Neuron (in vitro differentiated cells): ENCODE measurements at regions not wholly inside any gene's neighbourhood (a gene's known extent, or its start where the extent isn't known, plus 50 kb on each side); places are given as distances from the start of the nearest gene placed in this dataset.
A peak's percentile ranks its signal among the peaks of the same experiment; 100 is the strongest.

Experiments used
- H2AFZ ChIP-seq: one replicate; pipeline ENCODE4 v1.6.1; 2013; ENCODE audit warnings: low read depth, mild to moderate bottlenecking, inconsistent platforms, low read length, moderate library complexity
- H3K27me3 ChIP-seq: one replicate; pipeline ENCODE4 v1.6.1; 2013; ENCODE audit warnings: low read length; ENCODE audit not compliant: insufficient read depth
- H3K36me3 ChIP-seq: one replicate; pipeline ENCODE4 v1.6.1; 2013; ENCODE audit warnings: low read length; ENCODE audit not compliant: insufficient read depth
- H3K4me1 ChIP-seq: one replicate; pipeline ENCODE4 v1.6.1; 2013; ENCODE audit warnings: low read length; ENCODE audit not compliant: insufficient read depth
- H3K4me3 ChIP-seq: 2 replicates; pipeline ENCODE4 v1.5.1; 2013; ENCODE audit warnings: mild to moderate bottlenecking, low read length, moderate library complexity
- H3K9me3 ChIP-seq: one replicate; pipeline ENCODE4 v1.6.1; 2013; ENCODE audit warnings: low read length

DNA sequence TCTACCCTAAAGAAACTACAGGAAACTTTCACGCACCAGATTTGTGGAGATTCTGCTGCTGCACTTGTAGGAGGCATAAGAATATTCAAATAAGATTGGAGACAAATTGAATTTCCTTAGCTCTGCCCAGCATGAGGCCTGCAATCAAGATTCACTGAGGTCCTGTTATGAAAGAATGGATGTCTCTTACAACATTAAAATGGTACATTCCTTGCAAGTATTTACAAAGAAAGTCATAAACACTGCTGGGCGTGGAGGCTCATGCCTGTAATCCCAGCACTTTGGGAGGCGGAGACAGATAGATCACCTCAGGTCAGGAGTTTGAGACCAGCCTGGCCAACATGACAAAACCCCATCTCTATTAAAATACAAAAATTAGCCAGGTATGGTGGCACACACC is 74.0 kb upstream of the MAP3K4 start:
- no peak overlapping the region for H3K4me3 ChIP-seq
- no peaks in the 10 kb centered on the region for H3K36me3 ChIP-seq
- H3K27me3 ChIP-seq = no peaks in the 10 kb centered on the region
- H2AFZ ChIP-seq = no peak overlapping the region
- peaks cover 2% of the 10 kb centered on the region for H3K9me3 ChIP-seq
- no peaks in the 10 kb centered on the region for H3K4me1 ChIP-seq

DNA sequence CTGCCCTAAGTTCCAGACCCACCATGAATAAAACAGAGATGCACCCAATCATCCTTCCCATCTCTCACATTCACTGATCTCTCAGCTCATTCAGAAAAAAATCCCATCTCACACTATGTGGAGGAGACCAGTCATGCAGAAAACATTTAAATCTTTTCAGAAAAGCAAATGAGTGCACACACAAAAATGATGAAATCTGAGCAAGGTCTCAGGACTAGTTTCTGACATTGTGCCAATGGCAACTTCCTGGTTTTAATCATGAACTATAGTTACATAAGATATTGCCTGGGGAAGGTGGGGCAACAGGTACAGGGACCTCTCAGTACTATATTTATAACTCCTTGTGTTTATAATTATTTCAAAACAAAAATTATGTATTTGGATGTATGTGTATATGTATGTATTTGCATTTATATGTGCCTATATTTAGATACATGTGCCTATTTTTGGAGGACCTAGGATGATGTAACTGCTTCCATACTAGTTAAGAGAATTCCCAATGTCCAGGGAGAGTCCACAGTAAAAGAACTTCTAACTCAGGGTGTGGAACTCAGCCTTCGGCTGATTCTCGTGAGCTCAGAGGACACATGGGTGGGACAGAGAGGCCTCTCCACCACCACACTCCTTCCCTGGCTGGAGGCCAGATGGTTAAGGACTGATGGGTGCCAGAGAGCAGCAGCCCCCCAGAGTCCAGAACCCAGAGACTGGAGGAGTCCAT is 71.7 kb upstream of the MAP3K4 start:
- Histone ChIP-seq H3K4me1 (no peaks in the 10 kb centered on the region), H3K9me3 (no peaks in the 10 kb centered on the region), H3K27me3 (no peaks in the 10 kb centered on the region), H3K36me3 (no peaks in the 10 kb centered on the region), H2AFZ (no peak overlapping the region), H3K4me3 (no peak overlapping the region)

DNA sequence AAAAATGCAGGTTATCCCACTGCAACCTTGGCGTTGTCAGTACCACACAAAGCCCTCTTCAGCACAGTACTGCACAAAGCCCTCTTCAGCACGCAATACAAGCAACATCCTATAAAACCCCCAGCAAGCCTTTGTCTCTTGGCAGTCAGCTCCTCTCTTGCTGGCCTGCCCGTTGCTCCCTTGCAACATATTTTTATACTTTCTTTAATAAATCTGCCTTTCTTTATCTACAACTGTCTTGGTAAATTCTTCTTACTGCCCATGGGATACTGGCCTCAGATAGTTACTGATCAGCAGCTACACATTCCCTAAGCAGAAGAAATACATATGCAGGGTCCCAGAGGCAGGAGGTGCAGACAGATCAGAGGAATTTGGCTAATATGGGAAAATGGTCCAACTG is 70.5 kb upstream of the MAP3K4 start:
- H3K36me3 ChIP-seq = no peaks in the 10 kb centered on the region
- H3K4me3 ChIP-seq = no peak overlapping the region
- H2AFZ ChIP-seq = no peak overlapping the region
- H3K9me3 ChIP-seq = no peaks in the 10 kb centered on the region
- H3K4me1 ChIP-seq = no peaks in the 10 kb centered on the region
- peaks cover 4% of the 10 kb centered on the region for H3K27me3 ChIP-seq

DNA sequence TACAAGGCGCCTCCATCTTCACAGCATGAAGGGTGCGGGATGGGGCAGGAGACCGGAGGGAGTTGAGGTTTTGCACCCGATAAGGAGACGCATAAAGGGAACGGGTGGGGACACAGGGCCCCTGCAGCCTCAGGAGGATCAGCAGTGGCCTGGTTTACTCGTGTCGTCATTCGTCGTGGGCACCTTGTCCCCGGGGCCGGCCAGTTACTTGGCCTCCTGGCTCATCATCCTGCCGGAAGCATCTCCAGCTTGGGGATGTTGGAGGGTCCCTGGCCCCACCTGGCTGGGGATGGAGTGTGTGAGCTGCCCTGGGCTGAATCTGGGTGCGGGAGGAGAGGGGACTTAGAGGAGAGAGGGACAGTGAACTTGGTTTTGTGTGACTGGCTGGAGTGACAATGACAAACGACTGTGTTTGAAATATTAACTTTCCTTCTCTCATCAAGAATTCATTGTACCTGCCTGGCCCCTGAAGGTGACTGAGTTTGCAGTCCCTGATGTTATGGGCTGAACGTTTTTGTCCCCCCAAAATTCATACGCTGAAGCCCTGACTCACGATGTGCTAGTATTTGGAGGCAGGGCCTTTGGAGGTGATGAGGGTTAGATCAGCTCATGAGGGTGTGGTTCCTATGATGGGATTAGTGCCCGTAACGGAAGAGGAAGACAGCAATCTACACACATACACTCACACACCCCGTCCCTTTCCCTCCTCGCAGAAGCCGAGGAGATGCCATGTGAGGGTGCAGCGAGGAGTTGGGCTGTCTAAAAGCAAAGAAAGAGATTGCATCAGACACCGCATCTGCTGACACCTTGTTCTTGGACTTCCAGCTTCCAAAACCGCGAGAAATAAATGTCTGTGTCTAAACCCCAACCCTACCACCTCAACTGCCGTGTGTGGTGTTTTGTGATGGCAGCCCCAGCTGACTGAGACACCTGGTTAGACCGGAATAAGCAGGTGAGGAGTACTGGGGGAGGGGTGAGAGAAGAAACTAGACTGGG is 65.0 kb upstream of the MAP3K4 start:
- no peaks in the 10 kb centered on the region for H3K9me3 ChIP-seq
- H3K4me1 ChIP-seq = peaks cover 6% of the 10 kb centered on the region
- H3K4me3 ChIP-seq = no peak overlapping the region
- no peak overlapping the region for H2AFZ ChIP-seq
- H3K36me3 ChIP-seq = no peaks in the 10 kb centered on the region
- H3K27me3 ChIP-seq = peaks cover 4% of the 10 kb centered on the region

DNA sequence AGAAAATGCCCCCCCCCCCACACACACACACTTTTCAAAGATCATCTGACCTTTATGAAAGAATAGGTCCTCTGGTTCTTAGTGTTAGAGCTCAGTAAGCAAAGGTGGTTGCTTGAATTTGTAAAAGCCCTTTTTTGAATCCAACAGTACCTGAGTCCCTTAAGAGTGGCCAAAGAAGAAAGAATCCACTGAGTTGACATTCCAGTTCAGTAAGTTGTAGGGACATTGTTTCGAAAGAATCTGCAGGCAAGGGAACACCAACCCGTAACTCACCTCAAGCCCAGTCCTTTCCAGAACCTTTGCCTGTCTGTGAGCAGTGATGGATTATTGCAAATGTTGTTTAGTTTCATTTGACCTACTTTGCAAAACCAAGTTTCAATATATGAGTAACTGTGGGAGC is 64.2 kb upstream of the MAP3K4 start:
- H3K9me3 ChIP-seq = no peaks in the 10 kb centered on the region
- H3K36me3 ChIP-seq = no peaks in the 10 kb centered on the region

DNA sequence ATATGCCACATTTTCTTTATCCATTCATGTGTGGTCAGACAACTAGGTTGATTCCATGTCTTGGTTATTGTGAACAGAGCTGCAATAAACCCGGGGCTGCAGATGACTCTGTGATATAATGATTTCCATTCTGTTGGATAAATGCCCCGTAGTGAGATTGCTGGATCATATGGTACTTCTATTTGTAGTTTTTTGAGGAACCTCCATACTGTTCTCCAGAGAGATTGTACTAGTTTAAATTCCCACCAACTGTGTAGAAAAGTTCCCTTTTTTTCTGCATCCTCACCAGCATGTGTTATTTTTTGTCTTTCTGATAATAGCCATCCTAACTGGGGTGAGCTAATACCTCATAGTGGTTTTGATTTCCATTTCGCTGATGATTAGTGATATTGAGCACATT is 62.2 kb upstream of the MAP3K4 start:
- no peaks in the 10 kb centered on the region for H3K36me3 ChIP-seq
- H3K27me3 ChIP-seq = peaks cover 4% of the 10 kb centered on the region
- H3K4me1 ChIP-seq = peaks cover 9% of the 10 kb centered on the region
- H3K9me3 ChIP-seq = no peaks in the 10 kb centered on the region
- H3K4me3 ChIP-seq = no peak overlapping the region
- no peak overlapping the region for H2AFZ ChIP-seq

More for the DNA sequence above, 64.2 kb upstream of the MAP3K4 start:
- H3K4me1 ChIP-seq = peaks cover 9% of the 10 kb centered on the region
- no peak overlapping the region for H2AFZ ChIP-seq
- no peak overlapping the region for H3K4me3 ChIP-seq
- H3K27me3 ChIP-seq = peaks cover 4% of the 10 kb centered on the region

DNA sequence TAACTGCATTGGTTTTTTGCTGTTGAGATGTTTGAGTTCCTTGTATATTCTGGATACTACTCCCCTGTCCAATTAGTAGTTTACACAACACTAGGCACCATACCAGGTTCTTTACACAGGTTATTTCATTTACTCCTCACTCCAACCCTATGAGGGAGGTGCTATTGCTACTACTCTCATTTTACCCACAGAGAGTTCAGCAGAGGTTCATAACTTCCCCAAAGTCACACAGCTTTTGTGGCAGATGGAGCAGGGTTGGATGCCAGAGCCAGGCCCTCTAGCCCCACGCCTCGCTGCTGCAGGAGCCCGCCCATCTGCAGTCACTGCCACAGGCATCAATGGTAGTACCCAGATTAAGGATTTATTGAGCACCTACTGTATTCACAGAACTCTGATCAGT is 61.7 kb upstream of the MAP3K4 start:
- H3K27me3 ChIP-seq = peaks cover 4% of the 10 kb centered on the region

DNA sequence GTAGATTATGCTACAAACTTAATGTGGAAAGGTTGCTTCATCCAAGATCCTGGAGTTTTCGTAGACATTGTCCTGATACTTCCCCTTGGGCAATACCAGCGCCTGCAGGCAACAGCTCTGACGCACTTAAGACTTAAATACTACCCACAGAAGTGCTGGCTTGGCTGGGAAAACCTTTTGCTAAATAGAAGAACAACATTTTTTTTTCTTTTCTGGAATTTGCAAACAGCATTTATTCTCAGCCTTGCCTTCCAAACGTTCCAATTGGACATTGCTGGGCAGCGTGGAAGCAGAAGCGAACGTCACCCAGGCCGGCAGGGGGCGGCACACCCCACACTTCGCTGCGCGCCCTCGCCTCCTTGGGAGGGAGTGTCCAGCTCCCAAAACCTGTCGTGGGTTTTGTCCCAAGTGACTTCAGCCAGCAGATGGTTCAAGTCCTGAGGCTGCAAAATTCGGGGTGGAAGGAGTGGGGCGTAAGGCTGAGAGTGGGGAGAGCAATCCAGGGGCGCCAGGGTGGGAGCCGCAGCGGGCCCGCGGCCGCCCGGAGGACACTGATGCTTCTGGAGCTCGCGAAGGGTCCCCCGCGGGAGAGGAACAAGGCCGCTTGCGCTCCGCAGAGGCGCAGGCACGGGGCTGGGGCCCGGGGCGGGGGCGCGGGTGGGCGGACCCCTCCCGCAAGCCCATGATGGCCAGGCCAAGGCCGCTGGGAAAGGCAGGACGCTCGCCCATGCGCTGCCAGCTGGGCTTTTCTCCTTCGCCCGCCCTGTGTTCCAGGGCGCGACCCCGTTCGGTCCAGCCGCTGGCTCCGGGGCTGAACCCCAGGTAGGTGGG is 60.8 kb upstream of the MAP3K4 start:
- peak overlapping the region; percentile 91 for H2AFZ ChIP-seq
- H3K4me3 ChIP-seq = peak overlapping the region; percentile 60

More for the DNA sequence above, 61.7 kb upstream of the MAP3K4 start:
- no peak overlapping the region for H3K4me3 ChIP-seq
- H3K4me1 ChIP-seq = peaks cover 9% of the 10 kb centered on the region
- H3K36me3 ChIP-seq = no peaks in the 10 kb centered on the region
- H2AFZ ChIP-seq = no peak overlapping the region
- no peaks in the 10 kb centered on the region for H3K9me3 ChIP-seq

DNA sequence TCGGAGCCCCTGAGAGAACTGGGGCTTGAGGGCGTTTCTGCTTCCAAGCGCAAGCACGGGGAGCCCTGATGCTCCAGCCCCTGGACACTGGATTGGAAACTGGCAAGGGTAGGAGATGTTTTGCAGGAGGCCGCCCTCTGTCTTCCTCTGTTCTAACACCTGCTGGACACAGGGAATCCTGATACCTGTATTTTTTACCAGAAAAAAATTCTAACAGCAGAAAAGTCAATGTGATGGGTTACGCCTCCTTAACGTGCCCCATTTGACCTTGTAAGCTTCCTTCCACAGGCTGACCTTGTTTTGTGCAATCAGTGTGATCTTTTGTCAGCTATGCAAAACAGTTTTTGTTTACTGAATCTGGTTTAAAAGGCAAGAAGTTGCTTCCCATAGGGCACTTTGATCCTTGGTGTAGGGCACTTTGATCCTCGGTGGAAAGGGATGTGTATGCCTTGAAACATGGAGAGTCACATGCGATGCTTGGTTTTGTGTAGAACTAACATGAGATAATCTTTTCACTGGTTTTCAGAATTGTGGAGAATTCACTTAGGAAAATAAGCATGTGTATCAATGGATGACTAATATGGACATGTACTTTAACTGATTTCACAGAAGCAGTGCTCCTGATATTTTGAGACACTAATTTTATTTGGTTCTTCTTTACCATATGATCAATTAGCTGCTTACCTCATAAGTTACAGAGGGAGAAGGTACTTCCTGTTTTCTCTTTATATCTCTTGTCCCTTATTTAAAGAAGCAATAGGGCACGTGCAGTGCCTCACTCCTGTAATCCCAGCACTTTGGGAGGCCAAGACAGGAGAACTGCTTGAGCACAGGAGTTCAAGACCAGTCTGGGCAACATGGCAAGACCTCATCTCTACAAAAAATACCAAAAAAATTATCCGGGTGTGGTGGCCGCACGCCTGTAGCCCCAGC is 59.9 kb upstream of the MAP3K4 start:
- Histone ChIP-seq H3K27me3 (no peaks in the 10 kb centered on the region), H3K4me3 (peak overlapping the region; percentile 60), H3K36me3 (no peaks in the 10 kb centered on the region), H3K9me3 (no peaks in the 10 kb centered on the region), H2AFZ (peak overlapping the region; percentile 91), H3K4me1 (peaks cover 9% of the 10 kb centered on the region)

More for the DNA sequence above, 60.8 kb upstream of the MAP3K4 start:
- H3K4me1 ChIP-seq = peaks cover 9% of the 10 kb centered on the region
- no peaks in the 10 kb centered on the region for H3K27me3 ChIP-seq
- no peaks in the 10 kb centered on the region for H3K36me3 ChIP-seq
- no peaks in the 10 kb centered on the region for H3K9me3 ChIP-seq

DNA sequence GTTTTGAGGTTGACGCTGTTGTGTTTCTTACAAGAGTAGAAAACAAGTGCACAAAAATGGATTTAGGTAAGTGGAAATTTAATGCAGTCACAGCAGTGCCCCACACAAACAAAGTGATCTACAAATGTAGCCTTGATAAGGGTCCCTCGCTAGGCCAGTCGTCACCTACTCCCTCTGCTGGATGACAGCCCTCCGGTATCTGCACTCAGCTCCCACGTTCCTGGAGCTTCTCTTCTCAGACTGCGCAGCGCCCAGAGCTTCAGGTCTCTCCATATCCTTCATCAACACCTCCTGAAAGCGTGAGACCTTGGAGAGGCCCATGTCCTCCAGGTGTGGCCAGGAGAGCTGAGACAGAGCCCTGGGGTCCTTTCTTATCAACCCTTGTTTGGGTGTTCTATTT is 58.3 kb upstream of the MAP3K4 start:
- Histone ChIP-seq H3K4me3 (no peak overlapping the region), H3K4me1 (peaks cover 9% of the 10 kb centered on the region), H3K27me3 (no peaks in the 10 kb centered on the region), H2AFZ (no peak overlapping the region), H3K9me3 (no peaks in the 10 kb centered on the region), H3K36me3 (no peaks in the 10 kb centered on the region)

DNA sequence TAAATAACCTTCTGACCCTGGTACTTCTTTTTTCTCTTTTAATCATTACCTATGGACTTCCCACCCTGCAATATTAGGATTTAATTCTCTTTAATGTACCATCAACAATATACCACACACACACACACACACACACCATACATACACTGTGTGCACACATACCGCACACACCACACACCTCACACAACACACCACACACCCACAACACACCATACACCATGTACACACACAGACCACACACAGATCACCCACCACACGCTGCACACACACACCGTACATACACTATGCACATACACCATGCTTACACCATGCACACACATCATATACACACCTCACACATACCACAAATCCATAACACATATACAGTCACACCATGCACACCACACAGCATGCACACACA is 57.4 kb upstream of the MAP3K4 start:
- Histone ChIP-seq H3K4me3 (no peak overlapping the region), H3K27me3 (no peaks in the 10 kb centered on the region), H3K9me3 (no peaks in the 10 kb centered on the region), H3K4me1 (peaks cover 9% of the 10 kb centered on the region), H3K36me3 (no peaks in the 10 kb centered on the region), H2AFZ (no peak overlapping the region)

DNA sequence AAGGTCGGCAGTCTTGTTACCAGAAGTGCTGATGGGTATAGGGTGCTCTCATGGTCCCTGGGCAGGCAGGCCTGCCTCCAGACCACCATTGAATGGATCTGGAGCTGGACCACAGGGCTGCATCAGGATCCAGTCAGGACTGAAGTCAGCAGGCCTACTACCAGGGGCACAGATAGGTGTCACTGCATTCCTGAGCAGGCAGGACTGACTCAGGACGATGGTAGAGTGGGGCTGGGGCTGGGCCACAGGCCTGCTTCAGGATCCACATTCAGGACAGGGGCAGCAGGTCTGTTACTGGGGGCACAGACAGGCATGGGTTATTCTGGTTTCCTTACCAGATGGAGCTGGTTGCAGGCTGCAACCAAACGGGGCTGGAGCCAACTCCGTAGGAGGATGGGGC is 51.4 kb upstream of the MAP3K4 start:
- H3K27me3 ChIP-seq = no peaks in the 10 kb centered on the region
- no peak overlapping the region for H3K4me3 ChIP-seq
- H3K4me1 ChIP-seq = no peaks in the 10 kb centered on the region
- H3K9me3 ChIP-seq = no peaks in the 10 kb centered on the region
- H2AFZ ChIP-seq = no peak overlapping the region
- H3K36me3 ChIP-seq = no peaks in the 10 kb centered on the region
